Activated T-cell treated with anti-CD3 and anti-CD28 coated beads for 4 hours (primary cell): ENCODE measurements at regions not wholly inside any gene's neighbourhood (a gene's known extent, or its start where the extent isn't known, plus 50 kb on each side); places are given as distances from the start of the nearest gene placed in this dataset.

Experiments
- DNase-seq: peaks from one replicate; pipeline ENCODE4 v3.0.0-alpha.2; 2020

DNA sequence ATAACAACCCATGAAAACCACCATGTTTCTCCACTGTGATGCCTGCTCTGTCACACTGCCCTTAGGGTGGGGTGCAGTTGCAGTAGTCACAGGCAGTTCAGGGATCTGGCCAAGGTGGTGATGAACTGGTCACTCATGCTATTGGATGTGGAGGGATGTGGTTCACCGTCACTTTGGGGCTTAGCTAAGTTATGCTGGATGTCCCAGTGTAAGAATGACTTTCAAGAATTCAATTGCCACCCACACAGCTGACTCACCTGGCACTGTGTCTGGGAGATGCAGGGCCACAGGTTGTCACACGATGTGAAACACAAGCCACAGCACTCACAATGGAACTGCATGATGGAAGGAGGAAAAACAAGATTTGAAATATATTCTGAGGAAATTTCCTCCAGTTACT lies 146.1 kb upstream of the CTNNB1 start:
- DNase-seq = peak; percentile 1

DNA sequence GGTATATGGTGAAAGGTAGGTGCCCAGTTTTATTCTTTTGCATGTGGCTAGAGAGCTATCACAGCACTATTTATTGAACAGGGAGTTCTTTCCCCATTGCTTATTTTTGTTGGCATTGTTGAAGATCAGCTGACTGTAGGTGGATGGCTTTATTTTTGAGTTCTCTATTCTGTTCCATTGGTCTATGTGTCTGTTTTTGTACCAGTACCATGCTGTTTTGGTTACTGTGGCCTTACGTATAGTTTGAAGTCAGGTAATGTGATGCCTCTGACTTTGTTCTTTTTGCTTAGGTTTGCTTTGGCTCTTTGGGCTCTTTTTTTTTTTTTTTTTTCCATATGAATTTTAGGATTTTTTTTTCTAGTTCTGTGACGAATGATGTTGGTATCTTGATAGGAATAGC lies 139.2 kb upstream of the CTNNB1 start:
- no peak for DNase-seq

DNA sequence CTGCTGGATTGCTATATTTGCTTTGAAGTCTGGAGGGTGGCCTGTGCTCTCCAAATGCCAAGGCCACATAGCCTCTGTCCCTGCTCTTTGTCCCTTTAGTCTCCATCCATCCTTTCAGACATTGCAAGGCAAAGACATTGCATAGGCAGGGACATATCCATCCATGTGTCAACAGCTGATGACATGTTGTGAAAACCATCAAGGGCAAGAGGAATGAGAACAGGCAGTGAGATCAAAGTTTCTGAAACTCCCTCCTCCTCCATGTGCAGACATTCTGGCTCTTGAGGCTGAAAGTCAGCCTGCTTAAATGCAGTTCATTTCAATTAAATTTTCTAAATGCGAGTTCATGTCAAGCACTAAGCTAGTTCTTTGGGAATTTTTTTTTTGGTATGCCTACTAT lies 135.2 kb upstream of the CTNNB1 start:
- DNase-seq = no peak

DNA sequence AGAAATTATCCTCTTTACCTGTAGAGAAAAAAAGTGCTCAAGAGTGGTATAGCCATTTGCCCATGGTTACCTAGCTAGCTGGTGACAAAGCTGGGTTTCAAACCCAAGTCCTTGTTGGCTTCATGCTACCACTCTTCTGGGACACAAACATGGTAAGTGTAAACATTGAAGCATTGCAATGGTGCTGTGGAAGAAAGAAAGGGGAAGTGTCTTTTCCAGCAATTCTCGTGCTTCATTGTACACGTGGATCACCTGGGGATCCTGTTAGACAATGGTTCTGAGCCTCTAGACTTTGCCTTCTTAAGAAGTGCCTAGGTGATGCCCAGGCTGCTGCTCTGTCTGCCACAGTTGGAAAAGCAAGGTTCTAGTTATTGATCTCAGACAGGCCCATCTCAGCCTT lies 134.8 kb upstream of the CTNNB1 start:
- no peak for DNase-seq

DNA sequence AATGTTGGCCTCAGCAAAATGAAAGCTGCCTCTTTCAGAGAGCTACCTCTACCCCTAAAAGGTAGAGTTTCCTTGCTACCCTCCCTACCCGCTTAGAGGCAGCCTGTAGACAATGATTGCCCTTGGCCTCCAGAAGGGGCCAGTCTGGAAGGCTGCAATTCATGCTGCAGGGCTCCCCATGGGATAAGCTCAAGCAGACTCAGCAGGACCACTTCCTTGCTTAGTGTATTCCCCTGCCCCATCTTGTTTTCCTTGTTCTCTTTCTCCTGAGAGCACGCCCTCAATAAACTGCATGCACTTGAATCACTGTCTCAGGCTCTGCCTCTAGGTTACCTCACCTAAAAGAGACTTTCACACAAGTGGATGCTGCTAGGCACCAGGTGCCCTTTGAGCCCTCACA lies 134.0 kb upstream of the CTNNB1 start:
- no peak for DNase-seq

DNA sequence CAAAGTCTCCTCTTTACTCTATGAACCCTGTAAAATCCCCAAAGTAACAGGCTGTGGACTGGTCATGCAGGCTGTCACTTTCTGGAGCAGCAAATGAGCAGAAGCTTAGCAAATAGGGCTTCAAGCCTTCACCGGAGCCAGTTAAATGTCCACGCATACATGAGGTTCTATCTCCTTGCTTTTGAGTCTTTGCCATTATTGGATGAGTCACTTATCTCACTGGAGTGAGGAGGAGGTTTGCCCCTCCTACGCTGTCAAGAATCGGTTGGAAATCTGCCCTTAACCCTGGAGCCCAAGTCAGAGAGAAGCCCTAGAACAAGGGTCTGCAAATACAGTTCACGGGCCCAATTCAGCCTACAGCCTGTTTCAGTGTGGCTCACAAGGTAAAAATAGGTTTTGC lies 126.1 kb upstream of the CTNNB1 start:
- DNase-seq = no peak

DNA sequence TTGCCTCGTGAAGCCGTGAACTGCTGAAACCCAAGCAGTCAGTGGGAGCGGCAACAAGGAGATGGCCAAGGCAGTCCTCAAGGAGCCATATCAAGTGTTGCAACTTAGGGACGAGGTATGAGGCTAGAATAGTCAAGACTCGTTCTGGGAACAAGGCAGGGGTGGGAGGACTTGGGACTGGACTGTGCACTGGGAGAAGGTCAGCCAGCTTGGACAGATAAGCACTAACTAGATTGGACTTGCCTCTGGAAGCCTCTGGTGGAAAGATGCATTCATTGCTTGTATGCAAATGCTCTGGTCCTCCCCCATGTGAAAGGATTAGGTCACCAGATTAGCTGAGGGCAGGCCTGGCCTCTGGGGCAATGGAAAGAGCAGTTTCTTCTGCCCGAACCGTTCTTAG lies 123.3 kb upstream of the CTNNB1 start:
- DNase-seq = no peak

DNA sequence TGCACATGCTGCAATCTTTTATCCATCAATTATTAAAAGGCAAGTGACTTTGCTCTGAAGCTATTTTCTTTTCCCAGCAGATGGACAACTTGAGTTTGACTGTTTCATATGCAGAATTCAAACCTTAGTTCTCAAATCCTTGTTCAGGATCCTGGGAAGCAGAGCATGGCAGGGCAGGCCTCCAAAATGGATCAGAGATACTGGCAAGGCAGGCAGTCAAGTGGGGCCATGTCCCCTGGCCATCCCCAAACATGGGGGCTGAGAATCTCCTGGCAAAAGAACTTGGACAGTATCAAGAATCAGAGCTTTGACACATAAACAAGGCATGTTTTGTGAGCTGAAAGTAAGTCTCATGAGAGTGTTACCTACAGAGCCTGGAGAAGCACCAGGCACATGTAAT lies 122.9 kb upstream of the CTNNB1 start:
- DNase-seq = no peak

DNA sequence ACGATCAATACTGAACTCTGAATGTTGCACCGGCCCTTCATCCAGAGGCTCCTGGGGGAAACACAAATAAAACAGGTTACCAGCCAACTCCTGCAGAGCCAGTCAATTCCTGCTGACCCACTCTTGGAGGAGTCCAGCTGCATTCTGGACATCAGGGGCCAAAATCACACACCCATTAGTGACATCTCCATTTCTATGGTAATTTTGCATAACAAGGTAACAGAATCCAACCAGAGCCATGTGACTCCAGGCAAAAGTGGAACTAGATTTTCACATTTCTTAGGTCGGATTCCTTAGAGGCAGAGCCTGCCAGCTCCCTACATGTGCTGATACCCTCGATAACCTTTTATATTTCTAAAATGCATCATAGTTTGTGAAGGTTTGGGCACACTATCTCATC lies 119.2 kb upstream of the CTNNB1 start:
- DNase-seq = no peak

DNA sequence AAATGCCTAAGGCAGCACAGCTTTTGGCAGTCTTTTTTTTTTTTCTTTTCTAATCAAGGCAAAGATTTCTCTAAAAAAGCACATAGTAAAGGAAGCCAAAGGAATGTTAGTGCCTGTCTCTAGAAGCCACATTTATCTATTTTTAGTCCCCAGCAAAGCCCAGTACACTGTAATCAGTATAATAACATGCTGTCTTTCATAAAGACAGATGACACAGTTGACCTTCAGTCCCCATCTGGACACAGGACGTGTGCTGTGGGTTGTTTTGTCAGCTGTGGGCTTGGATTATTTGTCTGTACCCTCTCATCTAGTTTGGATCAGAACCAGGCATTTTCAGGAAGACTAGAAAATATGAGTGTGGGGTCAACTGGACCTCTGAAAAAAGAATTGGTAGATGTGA lies 110.4 kb upstream of the CTNNB1 start:
- DNase-seq = no peak

DNA sequence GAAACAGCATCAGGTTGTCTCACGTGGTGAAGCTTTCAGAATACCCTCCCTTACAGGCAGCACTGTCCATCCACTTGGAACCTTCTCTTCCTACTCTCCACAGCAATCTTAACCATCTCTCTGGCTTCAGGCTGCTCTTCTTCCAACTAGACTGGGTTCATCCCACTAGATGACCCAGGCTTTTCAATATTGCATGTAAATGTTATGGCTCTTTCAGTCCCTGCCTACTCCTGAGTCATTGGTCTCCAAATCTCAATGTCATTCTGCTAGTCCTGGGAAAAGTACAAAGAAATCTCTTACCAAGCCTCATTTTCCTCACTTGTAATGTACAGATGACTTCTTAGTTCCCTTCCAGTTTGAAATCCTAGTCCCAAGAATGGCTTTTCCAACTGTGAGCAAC lies 109.7 kb upstream of the CTNNB1 start:
- DNase-seq = no peak

DNA sequence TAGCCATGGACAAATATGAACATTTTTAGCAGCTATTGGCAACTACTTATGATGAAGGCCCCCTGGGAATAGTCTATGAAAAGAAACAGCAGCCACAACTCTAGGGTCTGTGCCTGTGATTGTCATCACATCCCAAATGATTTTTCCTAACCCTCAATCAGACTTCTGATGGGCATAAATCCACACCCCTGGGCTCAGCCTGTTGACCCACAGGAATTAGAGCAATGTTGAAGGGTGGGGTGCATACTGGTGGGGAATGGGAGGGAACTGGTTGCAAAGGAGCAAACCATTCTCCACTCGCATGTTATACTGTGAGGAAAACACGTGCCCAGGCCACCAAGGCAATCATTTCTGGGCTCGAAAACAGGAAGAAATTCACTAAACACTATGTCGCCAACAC lies 106.5 kb upstream of the CTNNB1 start:
- no peak for DNase-seq

DNA sequence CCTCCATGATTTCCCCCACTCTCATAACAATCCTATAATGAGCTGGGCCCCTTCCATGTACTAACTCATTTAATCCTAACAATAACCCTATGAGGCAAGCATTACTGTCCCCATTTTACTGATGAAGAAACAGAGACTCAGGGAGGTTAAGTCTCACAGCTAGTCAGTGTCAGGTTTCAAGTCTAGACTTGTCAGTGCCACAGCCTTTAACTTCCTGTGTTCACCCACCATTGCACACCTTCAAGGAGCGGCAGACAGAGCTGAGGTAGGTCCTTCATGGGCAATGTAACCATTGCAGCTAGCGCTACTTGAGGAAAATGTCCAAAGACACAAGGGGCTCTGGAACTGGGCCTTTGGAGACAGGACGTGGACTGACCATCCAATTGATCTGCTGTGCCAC lies 105.8 kb upstream of the CTNNB1 start:
- no peak for DNase-seq

DNA sequence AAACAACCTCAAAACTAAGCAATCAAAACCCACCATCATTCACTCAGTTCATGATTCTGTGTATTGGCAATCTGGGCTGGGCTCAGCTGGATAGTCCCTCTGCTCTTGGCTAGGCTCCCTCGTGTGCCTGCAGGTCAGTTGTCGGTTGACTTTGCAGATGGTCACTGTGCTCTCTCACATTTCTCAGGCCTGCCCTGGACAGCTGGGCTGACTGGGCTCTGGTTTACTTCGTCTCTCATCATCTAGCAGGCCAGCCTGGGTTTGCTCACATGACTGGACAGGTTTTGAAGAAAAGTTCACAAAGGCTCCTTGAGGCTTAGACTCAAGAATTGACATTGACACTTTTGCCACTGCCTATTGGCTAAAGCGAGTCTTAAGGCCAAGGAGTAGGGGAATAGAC lies 105.0 kb upstream of the CTNNB1 start:
- no peak for DNase-seq

DNA sequence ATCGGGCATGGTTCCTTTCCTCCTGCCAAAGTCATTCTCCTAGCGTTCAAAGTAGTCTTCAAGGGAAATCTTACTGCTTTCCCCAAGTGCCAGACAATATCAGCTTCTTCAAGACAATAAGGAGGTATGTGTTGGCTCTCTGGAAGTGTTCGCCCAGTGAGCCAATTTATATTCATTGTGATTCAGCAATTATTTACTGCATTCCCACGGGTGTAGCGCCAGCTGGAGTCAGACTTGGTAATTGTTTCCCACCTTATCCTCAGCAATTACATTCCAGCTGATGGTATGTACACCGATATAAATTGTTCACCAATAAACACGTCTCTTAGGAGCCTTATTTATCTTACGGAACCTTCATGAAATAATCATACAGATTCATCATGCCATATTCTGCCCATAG lies 103.6 kb upstream of the CTNNB1 start:
- DNase-seq = no peak

DNA sequence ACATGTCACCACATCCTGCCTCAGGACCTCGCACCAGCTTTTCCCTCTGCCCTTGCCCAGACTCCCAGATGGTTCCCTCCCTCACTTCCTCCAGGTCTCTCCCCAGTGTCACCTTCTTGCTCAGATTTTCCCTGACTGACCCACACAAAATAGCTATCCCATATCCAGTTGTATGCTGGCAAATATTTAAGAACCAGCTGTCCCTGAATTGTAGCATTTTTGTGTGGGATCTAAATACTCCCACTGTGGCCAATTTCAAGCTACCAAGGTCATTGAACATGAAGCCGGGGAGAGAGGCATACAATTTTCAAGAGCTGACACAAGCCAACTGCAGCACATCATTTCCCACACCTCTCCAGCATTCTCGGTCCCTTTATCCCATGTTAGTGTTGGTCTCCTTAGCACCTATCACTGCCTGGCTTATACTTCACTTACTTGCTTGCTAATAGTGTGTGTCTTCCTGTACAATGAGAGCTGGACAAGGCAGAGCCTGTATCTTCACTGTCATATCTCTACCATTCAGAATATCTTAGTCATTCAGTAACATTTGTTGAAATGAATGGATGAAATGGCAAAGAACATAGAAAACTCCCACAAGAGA lies 101.3 kb upstream of the CTNNB1 start:
- no peak for DNase-seq

DNA sequence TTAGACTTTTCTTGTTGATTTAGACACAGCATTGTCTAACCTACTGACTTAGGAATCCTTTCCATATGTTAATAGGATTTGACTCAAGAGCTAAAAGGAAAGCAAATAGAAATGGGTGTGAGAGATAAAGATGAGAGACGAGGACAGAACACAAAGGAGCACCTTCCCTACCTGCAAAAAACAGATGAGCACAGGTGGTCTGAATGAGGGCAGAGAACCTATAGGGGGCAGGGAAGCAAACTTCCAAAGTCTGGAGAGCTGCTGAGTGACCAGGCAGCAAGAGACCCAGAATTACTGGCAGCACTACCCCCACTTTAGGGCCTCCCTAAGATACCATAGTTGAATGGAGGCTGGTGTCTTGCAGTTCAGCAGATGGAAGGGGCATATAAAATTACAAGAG lies 98.1 kb upstream of the CTNNB1 start:
- no peak for DNase-seq

DNA sequence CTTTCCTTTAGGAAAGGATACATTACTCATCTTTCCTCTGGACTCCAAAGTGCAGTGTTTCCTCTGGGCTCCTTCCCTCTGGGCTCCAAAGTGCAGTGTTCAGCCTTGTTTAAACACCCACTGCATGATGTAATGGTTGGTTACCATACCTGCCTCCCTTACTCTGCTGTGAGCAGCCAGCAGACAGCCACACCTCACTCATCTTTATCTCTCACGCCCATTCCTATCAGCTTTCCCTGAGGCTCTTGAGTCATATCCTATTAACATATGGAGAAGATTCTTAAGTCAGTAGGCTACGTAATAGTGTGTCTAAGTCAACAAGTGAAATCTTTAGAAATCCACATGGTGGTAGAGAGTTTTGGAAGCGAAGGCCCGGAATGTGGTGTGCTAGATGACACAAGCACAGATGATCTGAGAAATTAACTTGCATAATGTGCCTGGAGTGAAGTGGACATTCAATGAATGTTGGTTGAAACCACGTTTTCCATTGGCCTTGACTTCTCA lies 97.2 kb upstream of the CTNNB1 start:
- no peak for DNase-seq

DNA sequence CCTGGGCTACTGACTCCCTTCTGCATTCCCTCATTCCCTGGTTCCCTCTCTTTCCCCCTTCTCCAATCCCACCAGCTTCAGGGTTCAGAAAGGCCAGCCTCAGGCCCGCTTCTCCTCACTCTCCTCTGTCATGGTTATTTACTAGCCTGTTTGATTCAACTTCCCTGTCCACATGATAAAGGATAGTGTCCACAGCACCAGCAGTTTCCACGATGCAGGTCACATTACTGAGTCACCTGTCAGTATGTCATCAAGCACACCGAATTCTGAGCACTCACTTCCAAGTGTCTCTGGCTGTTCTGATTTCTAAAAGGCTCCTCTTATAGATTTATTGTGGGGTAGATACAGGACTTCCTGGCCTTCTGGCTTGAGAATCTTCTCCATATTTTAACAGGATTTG lies 96.6 kb upstream of the CTNNB1 start:
- no peak for DNase-seq

DNA sequence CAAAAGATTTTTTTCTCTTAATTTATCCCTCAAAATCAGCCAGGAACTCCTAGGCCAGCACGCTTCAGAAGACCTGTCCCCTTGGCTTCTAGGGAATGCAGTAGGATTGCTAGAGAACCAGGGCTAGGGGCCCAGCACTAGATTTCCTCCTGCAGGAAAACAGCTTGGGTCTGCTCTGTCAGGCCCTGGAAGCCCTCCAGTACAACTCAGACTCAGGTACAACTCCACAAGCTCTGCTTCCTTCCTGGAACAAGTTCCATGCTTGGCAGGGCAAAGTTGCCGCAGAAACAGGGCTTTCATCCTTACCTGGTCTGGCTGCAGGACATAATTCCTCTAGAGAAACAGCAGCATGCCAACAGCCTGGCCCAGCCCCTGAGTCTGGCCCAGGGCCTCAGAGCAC lies 96.1 kb upstream of the CTNNB1 start:
- no peak for DNase-seq

DNA sequence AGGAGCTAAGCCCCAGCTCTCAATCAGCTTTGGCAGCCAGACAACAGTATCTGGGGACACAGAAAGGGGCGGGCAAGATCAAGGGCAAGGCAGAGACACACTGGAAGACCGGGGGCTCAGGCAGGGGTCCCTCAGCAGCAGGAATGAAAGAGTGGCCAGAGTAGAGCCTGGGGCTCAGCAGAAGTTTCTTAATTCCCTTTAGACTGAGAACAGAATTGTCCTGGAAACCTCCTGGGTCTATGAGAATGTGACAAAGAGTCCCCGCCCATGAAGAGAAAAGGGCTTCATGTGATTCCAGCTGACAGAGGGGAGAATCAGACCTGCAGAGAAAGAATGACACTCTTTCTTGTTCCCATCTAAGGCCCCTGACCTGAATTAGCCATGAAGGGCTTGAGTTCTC lies 95.2 kb upstream of the CTNNB1 start:
- no peak for DNase-seq

DNA sequence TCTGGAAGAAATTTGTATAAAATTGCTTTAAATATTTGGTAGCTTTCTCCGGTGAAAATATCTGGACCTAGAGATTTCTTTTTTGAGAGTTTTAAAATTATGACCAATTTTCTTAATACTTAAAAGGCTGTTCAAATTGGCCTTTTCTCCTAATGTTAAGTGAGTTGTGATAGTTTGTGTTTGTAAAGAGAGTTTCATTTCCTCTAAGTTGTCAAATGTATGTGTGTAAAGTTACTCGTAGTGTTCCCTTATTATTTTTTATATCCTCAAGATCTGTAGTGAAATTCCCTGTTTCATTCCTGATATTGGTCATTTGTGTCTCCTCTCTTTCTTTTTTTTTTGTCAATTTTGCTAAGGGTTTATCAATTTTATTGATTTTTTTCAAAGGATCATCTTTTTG lies 92.6 kb upstream of the CTNNB1 start:
- no peak for DNase-seq

DNA sequence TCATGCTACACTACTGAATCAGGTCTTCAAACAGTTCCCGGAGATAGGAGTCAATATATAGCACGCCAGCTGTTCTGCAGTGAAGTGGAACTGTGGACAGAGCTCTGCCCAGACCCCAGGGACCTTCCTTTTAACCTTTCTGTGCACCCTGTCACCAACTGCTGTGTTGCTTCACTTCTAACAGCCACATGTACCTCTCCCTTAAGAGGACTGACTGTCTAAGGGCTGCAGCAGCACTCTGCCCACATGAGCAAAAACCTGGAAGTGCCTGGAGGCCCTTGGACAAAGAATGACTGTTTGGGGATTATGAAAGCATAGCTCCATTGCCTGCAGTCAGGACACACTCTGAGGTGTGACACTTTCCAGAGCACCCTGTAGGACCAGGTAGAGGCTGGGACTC lies 88.3 kb upstream of the CTNNB1 start:
- DNase-seq = no peak

DNA sequence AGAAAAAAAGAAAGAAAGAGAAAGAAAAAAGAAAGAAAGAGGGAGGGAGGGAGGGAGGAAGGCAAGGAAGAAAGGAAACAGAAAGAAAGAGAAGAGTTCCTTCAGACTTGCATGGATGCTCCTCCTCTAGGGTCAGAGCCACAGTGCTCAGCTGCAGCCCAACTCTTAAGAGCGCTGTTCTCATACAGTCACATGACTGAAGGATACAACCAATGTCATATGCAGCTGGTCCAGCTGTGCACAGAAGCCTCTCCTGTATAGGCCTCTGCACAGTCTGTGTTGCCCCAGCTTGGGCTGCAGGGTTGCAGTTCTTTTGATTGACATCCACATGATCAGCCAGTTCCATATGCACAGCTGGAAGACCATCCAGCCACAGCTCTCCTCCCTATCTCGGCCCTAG lies 86.8 kb upstream of the CTNNB1 start:
- no peak for DNase-seq

DNA sequence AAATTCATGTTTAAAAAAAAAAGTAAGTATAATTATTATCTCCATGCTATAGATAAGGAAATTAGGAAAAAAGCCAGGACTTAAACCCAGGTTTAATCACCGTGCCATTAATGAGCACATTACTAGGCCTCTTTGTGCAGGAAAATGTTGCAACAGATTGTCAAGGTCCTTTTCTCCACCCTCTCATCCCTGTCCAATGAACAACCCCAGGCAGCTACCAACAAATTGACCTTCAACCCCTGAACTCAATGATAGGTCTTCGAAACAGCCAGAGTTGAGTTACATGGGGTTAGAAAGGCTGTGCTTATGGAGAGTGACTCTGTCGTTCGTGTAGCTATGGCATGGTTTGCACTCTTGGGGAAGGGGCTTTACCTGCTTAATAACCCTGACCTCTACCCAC lies 84.2 kb upstream of the CTNNB1 start:
- DNase-seq = no peak

DNA sequence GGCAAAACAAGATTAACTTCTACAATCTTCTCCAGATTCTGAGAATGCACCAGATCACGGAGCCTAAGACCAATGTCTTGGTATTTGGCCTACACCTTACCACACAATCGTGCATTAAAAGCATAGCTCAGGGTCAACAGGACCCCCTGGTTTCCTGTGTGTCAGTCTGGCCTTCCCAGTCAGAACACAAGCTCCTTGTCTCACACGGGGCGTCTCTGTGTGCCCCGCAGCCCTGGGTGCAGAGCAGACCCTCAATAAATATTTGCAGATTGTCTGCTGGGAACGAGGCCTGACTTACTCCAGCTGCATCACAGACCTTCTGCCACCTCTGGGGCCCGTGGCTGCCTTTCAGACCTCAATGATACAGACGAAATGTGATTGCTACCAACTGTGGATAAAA lies 82.5 kb upstream of the CTNNB1 start:
- no peak for DNase-seq
